ENCODE measurements at regions not wholly inside any gene's neighbourhood (a gene's known extent, or its start where the extent isn't known, plus 50 kb on each side); places are given as distances from the start of the nearest gene placed in this dataset.

GRCh38 chr6:139423971-139424667 is 49.7 kb upstream of the CITED2 start:
- TF ChIP-seq CTCF (conservative IDR thresholded peaks at IDR 0.05 in 1 of 2, IDR thresholded peaks at IDR 0.05 in 1 of 2; ENCODE audit: extremely low read depth in 1 of 2, insufficient read depth in 1 of 2, low read depth in 1 of 2, low read length in 2 of 2) = no peak
- TF ChIP-seq EZH2 (IDR thresholded peaks at IDR 0.05; ENCODE audit: borderline replicate concordance, low read length) = no peak

Measured in mammary epithelial cell (primary cell).